IPS-NIHi7 (cell line): ENCODE measurements at regions not wholly inside any gene's neighbourhood (a gene's known extent, or its start where the extent isn't known, plus 50 kb on each side); places are given as distances from the start of the nearest gene placed in this dataset.

Experiments used
- DNase-seq: peaks from one replicate; pipeline ENCODE4 v3.0.0; 2012; ENCODE audit warnings: mixed read lengths; ENCODE audit errors: extremely low spot score

DNA sequence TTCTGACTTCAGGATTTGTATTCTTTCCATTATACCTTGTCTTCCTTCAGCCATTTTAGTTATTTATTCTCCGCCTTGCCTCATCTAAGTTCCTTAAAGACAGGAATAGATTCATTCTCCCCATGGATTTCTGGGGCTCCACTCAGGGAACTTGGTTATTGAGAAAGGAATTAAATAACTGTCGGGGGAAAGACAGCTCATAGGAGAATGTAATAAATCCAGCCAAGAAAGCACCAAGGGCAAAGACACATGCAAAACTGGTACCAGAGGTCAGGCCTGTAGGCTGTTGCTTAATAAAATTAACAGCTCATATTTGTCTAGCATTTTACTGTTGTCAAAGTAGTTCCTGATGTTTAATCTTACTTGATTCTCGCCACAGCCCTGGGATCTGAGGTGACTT, 357.2 kb downstream of the TMEM38B start:
- DNase-seq = no peak

DNA sequence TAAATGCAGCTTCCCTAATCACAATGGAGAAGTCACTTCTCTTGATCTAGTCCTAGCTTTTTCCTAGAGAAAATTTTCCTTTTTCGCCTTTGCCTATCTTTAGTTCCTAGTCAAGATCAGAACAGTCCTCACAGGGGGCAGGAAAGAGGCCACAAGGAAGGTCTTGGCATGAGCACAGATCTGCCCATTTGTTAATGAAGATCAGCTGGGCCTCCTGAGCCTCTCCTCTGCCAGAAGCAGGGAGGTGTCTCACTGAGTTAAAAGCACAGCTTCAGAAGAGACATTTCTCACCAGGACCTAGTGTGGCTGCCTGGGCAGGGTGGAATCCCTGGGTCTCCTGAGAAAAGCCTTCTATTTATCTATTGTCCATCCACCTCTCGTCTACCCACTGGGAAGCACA, 357.8 kb downstream of the TMEM38B start:
- no peak for DNase-seq

DNA sequence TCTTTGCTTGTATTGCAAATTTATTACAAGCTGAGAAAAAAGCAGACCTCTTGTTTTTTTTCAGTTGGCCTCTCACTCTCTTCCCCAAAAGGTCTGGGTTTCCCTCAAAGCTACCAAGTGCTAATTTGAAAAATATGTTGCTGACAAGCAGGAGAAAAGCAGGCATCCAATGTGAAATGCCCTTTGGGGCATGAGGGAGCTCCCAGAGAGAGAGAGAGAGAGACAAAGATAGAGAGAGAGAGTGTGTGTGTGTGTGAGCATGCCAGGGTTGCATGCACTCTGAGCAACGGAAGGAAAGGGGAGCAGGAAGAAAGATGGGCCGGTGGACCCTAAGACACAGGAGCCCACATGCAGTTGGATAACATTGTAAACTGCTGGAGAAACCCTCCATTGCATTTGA, 358.4 kb downstream of the TMEM38B start:
- no peak for DNase-seq

DNA sequence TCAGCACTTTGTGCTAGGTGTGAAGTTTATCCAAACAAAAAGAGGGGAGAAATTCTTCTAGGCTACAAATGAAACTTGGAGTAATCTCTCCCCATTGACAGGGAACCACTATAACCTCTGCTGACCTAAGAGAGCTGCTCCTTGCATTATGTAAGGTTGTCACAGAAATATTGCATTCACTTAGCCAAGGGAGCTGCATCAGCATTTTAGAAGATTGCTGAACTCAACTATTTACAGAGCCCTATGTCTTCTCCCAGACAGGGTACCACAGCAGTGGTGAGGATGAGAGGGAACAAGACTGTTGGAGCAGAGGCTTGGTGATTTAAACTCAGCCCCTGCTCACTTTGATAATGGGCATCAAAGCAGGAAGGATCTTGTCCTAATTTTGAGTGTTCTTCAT, 362.0 kb downstream of the TMEM38B start:
- no peak for DNase-seq

DNA sequence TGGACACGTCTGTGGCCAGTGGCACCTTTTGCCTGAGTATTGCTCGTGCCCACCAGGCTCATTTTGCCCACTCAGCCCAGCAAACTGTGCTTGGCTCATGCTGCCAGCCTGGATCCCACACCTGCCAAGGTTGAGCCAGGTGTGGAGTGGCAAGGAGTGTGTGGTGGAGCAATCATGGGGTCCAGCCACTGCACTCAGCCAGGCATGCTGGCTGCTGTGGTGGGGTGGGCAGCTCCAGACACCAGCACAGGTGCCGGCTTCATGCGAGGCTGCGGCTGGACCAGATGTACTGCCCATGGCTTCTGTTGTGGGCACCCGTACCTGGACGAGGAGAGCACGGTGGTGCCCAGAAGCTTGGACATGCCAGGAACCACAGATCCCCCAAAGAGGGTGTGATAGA, 364.1 kb downstream of the TMEM38B start:
- no peak for DNase-seq

DNA sequence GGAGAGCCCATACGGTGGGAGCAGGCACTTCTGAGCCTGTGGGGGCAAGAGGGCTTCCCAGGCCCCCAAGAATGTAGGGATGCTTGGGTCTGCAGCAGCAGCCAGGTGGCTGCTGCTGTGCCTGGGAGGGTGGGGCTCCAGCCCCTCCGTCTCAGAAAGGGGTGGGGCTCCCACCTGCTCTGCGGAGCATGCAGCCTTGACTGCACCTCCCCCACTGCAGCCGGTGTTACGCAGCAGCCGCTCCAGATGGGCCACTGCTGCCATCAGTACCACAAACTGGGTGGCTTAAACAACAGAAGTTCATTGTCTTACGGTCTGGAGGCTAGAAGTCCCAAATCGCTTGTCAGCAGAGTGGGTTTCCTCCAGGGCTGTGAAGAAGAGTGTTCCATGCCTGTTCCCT, 365.5 kb downstream of the TMEM38B start:
- DNase-seq = no peak

DNA sequence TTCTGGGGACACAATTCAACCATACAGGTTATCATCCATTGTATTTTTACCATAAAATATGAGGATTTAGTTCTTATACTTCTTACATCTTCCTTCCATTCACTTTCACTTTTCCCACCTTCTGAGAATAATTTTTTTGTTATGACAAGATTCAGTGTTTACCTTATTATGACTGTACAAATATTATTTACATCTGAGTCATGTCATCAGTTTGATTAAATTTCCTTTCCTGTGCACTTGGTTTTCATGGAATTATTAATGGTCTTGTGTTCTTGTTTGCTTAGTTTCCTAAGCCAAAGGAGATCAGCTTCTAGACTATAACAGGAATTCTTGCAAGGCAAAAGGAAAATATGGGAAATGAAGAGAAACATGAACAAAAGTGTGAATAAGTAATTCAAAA, 366.5 kb downstream of the TMEM38B start:
- no peak for DNase-seq

DNA sequence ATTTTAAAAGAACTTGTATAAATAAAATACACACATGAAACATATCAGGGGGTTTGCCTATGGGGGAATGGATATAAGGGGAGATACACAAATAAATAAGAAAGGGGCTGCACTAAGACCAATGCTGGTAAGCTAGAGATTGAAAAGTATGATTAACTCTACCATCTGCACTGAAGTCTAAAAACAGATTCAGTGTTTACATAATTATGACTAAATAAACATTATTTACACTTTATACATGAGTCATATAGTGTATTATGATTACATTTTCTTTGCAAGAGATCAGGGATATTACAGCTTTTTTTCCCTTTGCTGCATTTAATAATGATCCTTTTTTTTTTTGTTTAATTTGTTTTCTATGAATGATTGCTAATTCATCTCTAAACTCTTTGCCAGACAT, 367.9 kb downstream of the TMEM38B start:
- no peak for DNase-seq

DNA sequence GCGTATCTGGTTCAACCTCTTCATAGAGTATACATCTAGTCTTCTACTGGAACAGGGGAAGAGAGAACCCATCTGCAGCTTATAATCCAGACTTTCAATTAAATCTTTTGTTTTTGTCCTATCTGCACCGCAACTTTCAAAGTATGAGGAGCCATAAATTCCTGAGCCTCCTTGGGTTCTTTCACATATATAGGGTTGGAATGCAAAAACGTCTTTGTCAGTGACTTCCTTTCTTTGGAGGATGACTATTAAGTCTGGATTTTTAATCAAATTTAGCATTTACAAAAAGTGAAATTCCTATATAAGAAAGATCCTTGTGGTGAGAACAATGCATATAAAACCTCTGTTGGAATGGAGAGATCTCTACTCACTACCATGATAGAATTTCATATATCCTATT, 370.8 kb downstream of the TMEM38B start:
- no peak for DNase-seq

DNA sequence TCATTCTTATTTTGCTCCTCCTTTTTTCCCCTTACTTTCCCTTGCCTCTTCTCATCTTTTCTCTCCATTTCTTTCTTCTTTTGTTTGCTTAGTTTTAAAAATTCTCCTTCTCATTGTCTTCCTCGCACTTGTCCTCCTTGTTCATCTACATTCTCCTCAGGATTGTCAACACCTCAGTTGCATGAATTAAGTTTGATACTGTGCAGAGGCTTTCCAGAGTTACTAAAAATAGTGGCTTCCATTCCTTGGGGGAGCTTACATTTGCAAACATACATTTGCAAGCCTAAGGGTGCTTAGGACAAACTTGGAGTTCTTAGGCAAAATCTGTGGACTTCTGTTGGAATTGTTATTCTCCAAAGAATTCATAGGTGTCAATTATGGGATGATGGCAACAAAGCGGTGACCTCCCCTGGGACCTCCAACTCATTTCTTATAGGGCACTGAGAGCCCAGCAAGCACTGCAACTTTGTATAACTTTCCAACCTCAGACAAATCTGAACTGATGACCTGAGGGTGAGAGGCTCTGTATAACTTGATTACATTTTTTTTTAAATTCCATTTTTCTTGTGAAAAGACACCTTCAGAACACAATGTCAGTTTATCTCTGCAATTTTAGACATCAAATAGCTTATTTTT, 371.4 kb downstream of the TMEM38B start:
- no peak for DNase-seq

DNA sequence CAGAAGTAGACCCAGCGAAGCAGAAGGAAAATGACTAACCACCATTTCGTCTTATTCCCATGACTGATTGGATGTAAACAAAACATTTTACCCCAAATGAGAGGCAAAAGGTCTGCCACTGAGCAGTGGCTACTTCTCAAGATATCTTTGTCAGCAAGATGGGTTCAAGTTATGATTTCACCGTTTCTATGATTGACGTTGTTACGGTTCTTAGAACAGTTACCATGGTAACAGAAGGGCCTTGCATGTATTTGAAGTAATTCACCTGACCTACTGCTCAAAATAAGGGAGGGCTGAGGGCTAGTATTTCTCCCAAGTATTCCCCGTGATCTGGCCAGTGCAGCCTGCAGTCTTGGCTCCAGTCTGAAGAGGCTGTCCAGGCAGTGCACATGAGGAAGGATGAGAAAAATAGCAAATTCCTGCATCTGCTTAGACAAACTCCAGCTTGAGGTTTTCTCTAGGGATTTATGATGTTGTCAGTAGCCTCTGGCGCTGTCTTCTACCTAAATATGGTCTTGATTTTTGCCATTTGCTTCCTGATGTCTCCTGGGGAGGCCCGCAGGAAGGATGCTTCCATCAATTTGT, 372.7 kb downstream of the TMEM38B start:
- DNase-seq = no peak

DNA sequence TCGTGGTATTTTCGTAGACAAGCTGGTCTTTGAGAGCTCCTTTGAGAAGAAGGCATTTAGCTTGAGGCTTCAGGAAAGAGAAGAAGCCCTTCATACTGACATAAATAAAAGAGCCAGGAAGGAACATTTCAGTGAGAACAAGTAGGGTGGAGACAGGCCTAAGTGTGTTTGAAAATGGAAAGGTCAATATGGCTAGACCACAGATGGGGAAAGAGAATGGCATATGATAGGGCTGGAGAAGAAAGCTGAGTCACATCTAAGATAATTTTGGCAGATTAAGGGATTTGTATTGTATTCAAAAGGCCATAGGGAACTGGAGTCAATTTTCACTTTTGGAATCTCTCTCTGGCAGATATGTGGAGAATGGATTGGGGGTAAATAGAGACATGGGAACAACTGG, 374.9 kb downstream of the TMEM38B start:
- DNase-seq = no peak

DNA sequence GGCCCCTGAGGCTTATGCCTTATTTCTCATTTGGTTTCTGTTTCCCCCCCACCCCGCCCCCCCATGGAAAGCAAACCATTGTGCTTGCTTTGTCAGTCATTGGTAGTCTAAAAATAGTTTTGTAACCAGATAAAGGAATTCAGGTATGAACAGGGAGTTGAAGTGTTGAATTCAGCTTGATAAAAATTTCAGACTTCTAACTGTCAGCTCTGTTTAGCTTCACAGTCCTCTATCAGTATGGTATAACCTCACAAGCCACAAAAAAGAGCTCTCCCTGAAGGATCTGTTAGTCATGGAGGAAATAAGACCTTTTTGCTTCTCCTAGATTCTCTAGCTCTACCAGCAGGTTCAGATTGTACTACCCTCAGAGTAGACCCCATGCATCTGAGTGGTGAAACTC, 378.1 kb downstream of the TMEM38B start:
- DNase-seq = no peak

DNA sequence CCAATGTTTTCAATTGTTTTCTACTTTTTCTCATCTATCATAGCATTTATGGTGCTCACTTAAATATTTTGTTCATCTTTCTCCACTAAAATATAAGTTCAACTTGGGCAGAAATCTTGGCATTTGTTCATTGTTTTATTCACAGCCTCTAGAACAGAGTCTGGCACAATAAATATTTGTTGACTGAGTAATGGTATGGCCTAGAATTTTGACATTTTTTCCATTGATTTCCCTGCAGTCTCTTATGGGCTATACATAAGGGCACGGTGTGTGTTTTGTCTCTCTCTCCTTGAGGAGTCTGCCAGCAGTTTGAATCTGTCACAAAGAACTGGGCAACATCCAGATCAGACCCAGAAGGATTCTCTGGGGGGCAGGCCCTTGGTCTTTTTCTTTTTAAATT, 379.7 kb downstream of the TMEM38B start:
- DNase-seq = no peak

DNA sequence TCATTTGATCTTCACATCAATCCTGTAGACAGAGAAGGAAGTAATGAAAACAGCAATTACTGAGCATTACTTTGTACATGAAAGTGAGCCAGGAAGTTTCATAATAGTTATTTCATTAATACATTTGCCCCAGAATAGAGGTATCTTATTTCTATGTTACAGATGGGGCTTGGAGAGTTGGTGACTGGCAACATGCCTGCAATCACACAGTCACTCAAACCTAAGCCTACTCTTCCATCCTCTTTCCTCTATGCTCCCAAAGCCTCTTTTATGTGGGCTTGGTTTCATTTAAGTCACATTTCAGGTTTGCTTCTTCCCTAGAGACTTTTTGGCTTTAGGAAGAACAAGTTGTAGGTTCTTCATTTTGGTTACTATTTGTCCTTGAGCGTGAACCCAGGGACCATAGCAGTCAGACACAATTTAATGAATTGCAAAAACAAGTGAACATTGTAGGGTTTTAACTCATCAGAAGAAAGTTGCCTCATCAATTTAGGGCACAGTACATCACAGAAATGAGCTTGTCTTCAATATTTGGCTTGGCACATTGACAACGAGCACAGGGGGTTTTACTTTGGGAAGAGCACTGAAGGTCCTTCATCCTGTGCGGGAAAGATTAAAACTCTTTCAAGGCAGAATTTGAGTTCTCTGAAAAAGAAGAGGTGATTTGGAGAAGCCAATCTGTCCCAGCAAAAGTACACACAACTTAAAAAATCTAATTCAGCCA, 381.1 kb downstream of the TMEM38B start:
- DNase-seq = no peak

DNA sequence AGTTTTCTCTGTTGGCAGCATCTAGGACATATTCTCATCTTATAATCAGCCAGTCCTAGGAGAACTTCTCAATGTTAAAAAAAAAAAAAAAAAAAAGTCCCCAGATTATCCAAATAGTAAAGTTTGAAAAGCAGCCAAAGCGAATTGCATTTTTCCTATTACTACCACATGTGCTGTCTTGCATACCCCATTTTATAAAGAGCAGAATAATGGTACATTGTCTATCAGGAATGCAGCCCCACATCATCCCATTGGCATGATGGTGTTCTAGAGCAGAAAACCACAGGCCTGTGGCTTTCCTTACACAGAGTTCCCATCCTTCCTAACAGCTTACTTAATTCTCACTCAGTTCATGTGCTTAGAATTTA, 381.6 kb downstream of the TMEM38B start:
- DNase-seq = no peak

DNA sequence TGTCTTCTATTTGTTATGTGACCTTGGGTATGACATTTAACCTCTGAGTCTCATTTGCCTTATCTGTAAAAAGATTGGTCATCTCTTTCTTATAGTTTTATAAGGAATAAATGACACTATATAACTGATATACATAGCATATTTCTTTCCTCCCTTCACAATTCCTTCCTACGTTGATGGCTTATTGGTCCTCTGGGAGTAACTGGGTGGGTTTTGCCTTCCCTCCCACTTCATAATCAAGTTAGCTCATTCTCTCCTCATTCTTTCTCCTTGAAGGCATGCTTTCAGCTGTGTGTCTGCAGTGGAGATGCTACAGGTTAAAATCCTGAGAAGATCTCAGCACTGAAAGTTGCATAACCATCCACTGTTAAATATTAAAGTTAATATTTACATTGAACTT, 382.4 kb downstream of the TMEM38B start:
- DNase-seq = no peak

DNA sequence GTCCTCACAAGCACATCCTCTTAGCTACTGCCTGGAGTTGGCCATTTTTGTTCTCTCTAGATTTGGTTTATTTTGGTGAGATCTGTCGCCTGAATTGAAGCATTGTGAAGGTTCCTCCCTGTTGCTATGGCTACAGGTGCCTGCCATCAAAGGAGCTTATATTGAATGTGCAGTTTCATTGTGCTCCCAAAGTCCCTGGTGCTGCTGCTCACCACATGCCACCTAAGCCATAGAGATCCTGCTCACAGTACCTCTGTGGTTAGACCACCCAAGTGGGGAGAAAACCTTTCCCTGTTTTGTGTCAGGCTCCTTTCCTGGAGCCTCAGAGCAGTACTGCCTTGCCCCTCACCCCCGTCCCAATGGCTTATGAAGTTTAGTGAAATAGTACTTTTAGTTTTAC, 383.4 kb downstream of the TMEM38B start:
- no peak for DNase-seq

DNA sequence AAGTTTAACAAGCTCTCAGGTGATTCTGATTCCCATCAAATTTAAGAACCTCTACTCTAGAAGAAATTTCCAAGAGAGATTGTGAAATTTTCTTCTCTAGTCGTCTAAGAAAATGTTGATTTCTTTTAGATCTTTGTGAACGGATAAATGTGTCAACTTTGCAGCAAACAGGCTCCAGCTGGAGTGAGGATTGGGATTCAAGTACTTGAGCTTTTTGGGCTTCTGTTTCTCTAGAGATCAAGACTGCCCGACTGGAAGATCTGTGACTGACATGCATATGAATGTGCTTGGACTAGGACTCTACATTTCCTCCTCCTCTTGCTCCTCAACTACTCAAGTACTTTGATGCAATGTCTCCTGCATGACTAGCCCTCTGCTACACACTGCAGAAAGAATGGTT, 388.3 kb downstream of the TMEM38B start:
- no peak for DNase-seq

DNA sequence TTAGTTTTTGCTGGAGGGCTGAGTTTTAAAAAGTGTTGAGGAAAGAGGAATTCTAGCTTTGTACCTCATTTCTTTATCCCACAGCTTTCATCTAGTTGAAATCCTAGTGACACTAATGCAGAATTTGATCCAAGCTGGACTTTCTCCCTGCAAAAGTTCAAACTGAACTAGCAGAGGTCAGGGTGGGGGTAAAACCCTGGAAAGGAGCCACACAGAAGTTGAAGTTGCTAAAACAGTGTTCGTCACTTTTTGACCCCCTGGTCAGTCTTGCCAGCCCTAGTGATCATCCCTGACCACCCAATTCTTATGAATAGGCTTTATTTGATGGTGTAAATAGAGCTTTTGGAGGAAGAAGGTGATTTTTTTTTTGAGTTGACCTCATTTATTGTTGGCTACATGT, 390.4 kb downstream of the TMEM38B start:
- no peak for DNase-seq

DNA sequence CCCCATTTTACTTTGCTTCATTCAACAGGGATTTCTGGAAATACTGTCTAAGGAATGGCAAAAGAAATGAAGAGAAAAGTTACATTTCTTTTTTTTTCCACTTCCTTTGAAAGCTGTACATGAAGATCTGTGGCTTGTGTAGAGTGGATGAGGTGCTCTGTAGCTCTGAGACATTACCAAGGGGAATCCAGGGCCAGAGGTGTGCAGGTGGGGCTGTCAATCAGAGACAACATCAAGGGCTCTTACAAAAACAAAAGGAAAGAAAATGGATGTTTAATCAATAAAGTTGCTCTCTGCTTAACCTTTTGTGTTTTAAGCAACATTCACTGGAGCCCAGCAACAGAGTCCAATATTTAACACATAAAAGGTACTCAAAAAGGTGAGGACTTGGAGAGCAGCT, 391.1 kb downstream of the TMEM38B start:
- DNase-seq = no peak

DNA sequence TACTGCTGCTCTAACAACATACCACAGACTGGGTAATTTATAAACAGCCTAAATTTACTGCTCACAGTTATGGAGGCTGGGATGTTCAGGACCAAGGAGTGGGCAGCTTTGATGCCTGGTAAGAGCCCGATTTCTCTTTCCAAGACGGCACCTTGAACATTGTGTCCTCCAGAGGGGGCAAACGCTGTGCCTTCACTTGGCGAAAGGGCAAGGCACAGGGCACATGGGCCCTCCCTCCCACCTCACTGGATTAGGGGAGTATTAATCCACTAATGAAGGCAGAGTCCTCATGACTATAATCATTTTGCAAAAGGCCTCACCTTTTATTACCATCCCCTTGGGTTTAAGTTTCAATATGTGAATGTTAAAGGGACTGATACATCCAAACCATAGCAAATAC, 397.7 kb downstream of the TMEM38B start:
- DNase-seq = no peak

DNA sequence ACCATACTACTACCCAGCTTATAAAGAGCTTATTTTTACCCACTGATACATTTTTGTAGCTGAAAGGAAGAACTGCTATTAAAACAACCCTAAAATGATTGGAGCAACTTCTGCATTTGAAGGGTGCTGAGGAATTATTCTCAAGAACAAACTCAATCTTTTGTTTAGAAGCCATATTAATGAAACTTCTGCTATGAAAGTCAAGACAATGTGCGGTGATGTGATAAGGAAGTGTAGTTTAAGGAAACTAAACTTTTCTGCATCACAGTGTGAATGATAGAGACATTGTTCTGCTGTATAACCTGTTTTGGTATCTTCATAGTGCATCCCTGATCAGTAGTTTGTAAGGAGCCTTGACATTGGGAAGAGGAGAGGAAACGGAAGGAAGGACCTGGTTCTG, 408.5 kb downstream of the TMEM38B start:
- no peak for DNase-seq

DNA sequence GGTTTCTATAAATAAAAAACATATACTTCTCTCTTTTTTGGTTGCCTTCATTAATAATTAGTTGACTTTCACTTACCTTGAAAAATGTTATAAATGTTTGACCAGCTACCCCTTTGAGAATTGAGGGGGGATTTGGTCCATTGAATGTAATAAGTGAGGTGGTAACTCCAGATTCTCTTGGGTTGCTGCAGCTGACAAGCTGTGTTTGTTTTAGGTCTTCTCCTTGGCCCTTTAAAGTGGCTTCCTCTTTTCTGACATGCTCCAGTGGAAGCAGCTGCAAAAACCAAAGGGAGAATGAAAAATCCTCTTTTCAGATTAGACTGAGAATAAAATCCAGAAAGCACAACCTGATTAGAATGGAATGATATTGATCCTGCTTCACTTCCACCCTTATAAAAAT, 410.5 kb downstream of the TMEM38B start:
- no peak for DNase-seq
